CD4-positive, alpha-beta T cell (primary cell): ENCODE measurements at regions not wholly inside any gene's neighbourhood (a gene's known extent, or its start where the extent isn't known, plus 50 kb on each side); places are given as distances from the start of the nearest gene placed in this dataset.

ENCODE experiments used
- ATAC-seq: fragments of 200-7000 bp; cut with Tn5 transposase; one replicate; pipeline ENCODE4 v1.10.0; 2022; ENCODE audit warnings: mild to moderate bottlenecking; ENCODE audit not compliant: poor library complexity
- CTCF ChIA-PET: fragments of 350-600 bp; sonication (Branson Sonifier 250); formaldehyde crosslinking; loops from one replicate; lab custom pipeline; 2021; ENCODE audit warnings: antibody characterized with exemption, inconsistent platforms; lab: Charles Lee
- POLR2A ChIA-PET: fragments of 350-600 bp; sonication (Branson Sonifier 250); formaldehyde crosslinking; loops from one replicate; lab custom pipeline; 2021; ENCODE audit warnings: antibody characterized with exemption, inconsistent platforms; lab: Charles Lee
- DNase-seq, 14 experiments: peaks; one replicate each; pipeline ENCODE4 v3.0.0-alpha.2; 2013 to 2020; ENCODE audit warnings: mixed read lengths in 2 of 14
- H3K27ac ChIP-seq, 2 donors: one replicate each; pipeline versions ENCODE4 v1.5.1 to v1.7.0; 2013; ENCODE audit warnings: low read length in 2 of 2, low read depth in 1 of 2, mild to moderate bottlenecking in 1 of 2
- H3K27me3 ChIP-seq, 2 experiments: 1 replicate in 1 of 2; 2 replicates in 1 of 2; pipeline versions ENCODE4 v1.6.1 to v1.7.0; 2013; ENCODE audit warnings: low read length in 2 of 2, control low read depth in 1 of 2, mild to moderate bottlenecking in 1 of 2, moderate library complexity in 1 of 2; ENCODE audit not compliant: insufficient read depth in 2 of 2, control insufficient read depth in 1 of 2
- H3K36me3 ChIP-seq: one replicate; pipeline ENCODE4 v1.6.1; 2013; ENCODE audit warnings: low read length, control low read depth; ENCODE audit not compliant: insufficient read depth
- H3K4me1 ChIP-seq: one replicate; pipeline ENCODE4 v1.6.1; 2013; ENCODE audit warnings: low read length, control low read depth; ENCODE audit not compliant: insufficient read depth
- H3K4me3 ChIP-seq: one replicate; pipeline ENCODE4 v1.5.1; 2013; ENCODE audit warnings: mild to moderate bottlenecking, low read length, moderate library complexity
- H3K9me3 ChIP-seq, 2 experiments: 1 replicate in 1 of 2; 2 replicates in 1 of 2; pipeline versions ENCODE4 v1.6.1 to v1.7.0; 2013; ENCODE audit warnings: low read length in 2 of 2, mild to moderate bottlenecking in 2 of 2, control low read depth in 1 of 2, moderate library complexity in 1 of 2; ENCODE audit not compliant: control insufficient read depth in 1 of 2, insufficient read depth in 1 of 2
- H3K27ac Mint-ChIP-seq: one replicate; pipeline ENCODE4 v1.8.0; 2020; ENCODE audit warnings: mixed read lengths
- H3K27me3 Mint-ChIP-seq: one replicate; pipeline ENCODE4 v1.8.0; 2021; ENCODE audit warnings: mixed read lengths
- H3K36me3 Mint-ChIP-seq: one replicate; pipeline ENCODE4 v1.8.0; 2021; ENCODE audit warnings: low read depth, mixed read lengths
- H3K4me1 Mint-ChIP-seq: one replicate; pipeline ENCODE4 v1.8.0; 2021; ENCODE audit warnings: low read depth, mixed read lengths
- H3K4me3 Mint-ChIP-seq: one replicate; pipeline ENCODE4 v1.8.0; 2020; ENCODE audit warnings: mild to moderate bottlenecking, mixed read lengths
- H3K9me3 Mint-ChIP-seq: one replicate; pipeline ENCODE4 v1.8.0; 2020; ENCODE audit warnings: mixed read lengths
- CTCF ChIP-seq: fragments of 200-600 bp; IDR thresholded peaks from one replicate; pipeline ENCODE4 v1.8.0; 2022; ENCODE audit warnings: antibody characterized with exemption, mild to moderate bottlenecking
- intact Hi-C, 2 experiments: fragments of 100-400 bp; cut with DNase I in 1 of 2; cut with micrococcal nuclease in 1 of 2; formaldehyde crosslinking; loops; one replicate each; pipeline versions ENCODE4 v1.15.1 to v1.9.0; 2023 to 2025; cut with DNase I, micrococcal nuclease

- no peak for TF ChIP-seq CTCF
- POLR2A ChIA-PET, result no interaction called here
- CTCF ChIA-PET, result no interaction called here
- Histone ChIP-seq H3K9me3 (no peaks in the 10 kb centered on the region), H3K4me1 (no peaks in the 10 kb centered on the region), H3K36me3 (no peaks in the 10 kb centered on the region), H3K27me3 (no peaks in the 10 kb centered on the region), H3K4me3 (no peak overlapping the region), H3K27ac (no peak overlapping the region)
- no peaks in the 10 kb centered on the region for H3K9me3 Mint-ChIP-seq
- H3K4me1 Mint-ChIP-seq, result no peaks in the 10 kb centered on the region
- no peak for DNase-seq
- no peak overlapping the region for H3K27ac Mint-ChIP-seq
- H3K4me3 Mint-ChIP-seq, result no peak overlapping the region
- peaks cover 23% of the 10 kb centered on the region for H3K27me3 Mint-ChIP-seq
- ATAC-seq, result no peak
- intact Hi-C loops, result no loop called here
- H3K36me3 Mint-ChIP-seq, result no peaks in the 10 kb centered on the region
Measured at GRCh38 chr12:114284041-114284440, 121.9 kb downstream of the TBX5 start.

GRCh38 chr12:114275932-114276785 is 129.8 kb downstream of the TBX5 start:
- no peaks in the 10 kb centered on the region for H3K9me3 ChIP-seq
- H3K36me3 ChIP-seq, result no peaks in the 10 kb centered on the region
- peaks cover 0 to 2% of the 10 kb centered on the region in 2 experiments for H3K27me3 ChIP-seq
- CTCF ChIA-PET, result no interaction called here
- no peaks in the 10 kb centered on the region for H3K4me1 ChIP-seq
- POLR2A ChIA-PET, result no interaction called here
- no peak for TF ChIP-seq CTCF
- no peak overlapping the region for H3K4me3 ChIP-seq
- H3K27me3 Mint-ChIP-seq, result peaks cover 6% of the 10 kb centered on the region
- no peaks in the 10 kb centered on the region for H3K36me3 Mint-ChIP-seq
- intact Hi-C loops, result no loop called here
- no peaks in the 10 kb centered on the region for H3K4me1 Mint-ChIP-seq
- H3K27ac Mint-ChIP-seq, result no peak overlapping the region
- DNase-seq (no peak), ATAC-seq (no peak)
- no peak overlapping the region for H3K27ac ChIP-seq
- H3K9me3 Mint-ChIP-seq, result no peaks in the 10 kb centered on the region
- no peak overlapping the region for H3K4me3 Mint-ChIP-seq

GRCh38 chr12:114275086-114275485 is 130.9 kb downstream of the TBX5 start:
- POLR2A ChIA-PET, result no interaction called here
- no peak for ATAC-seq
- intact Hi-C loops, result no loop called here

More at GRCh38 chr12:114275086-114275485, 130.9 kb downstream of the TBX5 start:
- no peaks in the 10 kb centered on the region for H3K9me3 ChIP-seq
- peaks cover 6% of the 10 kb centered on the region for H3K27me3 Mint-ChIP-seq
- TF ChIP-seq CTCF, result no peak
- H3K4me1 Mint-ChIP-seq, result no peaks in the 10 kb centered on the region
- DNase-seq, result no peak
- H3K27ac Mint-ChIP-seq, result no peak overlapping the region
- H3K9me3 Mint-ChIP-seq, result no peaks in the 10 kb centered on the region
- no peak overlapping the region for H3K27ac ChIP-seq
- CTCF ChIA-PET, result no interaction called here
- no peaks in the 10 kb centered on the region for H3K36me3 ChIP-seq
- H3K4me1 ChIP-seq, result no peaks in the 10 kb centered on the region
- peaks cover 0 to 4% of the 10 kb centered on the region in 2 experiments for H3K27me3 ChIP-seq
- no peak overlapping the region for H3K4me3 ChIP-seq
- no peak overlapping the region for H3K4me3 Mint-ChIP-seq
- H3K36me3 Mint-ChIP-seq, result no peaks in the 10 kb centered on the region
